HFFc6 (cell line): ENCODE measurements at regions not wholly inside any gene's neighbourhood (a gene's known extent, or its start where the extent isn't known, plus 50 kb on each side); places are given as distances from the start of the nearest gene placed in this dataset.
A peak's percentile ranks its signal among the peaks of the same experiment; 100 is the strongest.

Source experiments
- DNase-seq: peaks from one replicate; pipeline ENCODE4 v3.0.0-alpha.2; 2018
- H3K27ac Mint-ChIP-seq: 2 replicates; pipeline ENCODE4 v1.8.0; 2020; ENCODE audit warnings: mild to moderate bottlenecking, mixed read lengths
- H3K27me3 Mint-ChIP-seq: 2 replicates; pipeline ENCODE4 v1.8.0; 2021; ENCODE audit warnings: mild to moderate bottlenecking, moderate library complexity, mixed read lengths; ENCODE audit not compliant: insufficient read depth
- H3K36me3 Mint-ChIP-seq: 2 replicates; pipeline ENCODE4 v1.8.0; 2021; ENCODE audit warnings: low read depth, mixed read lengths
- H3K4me1 Mint-ChIP-seq: 2 replicates; pipeline ENCODE4 v1.8.0; 2020; ENCODE audit warnings: low read depth, mixed read lengths
- H3K4me3 Mint-ChIP-seq: 2 replicates; pipeline ENCODE4 v1.8.0; 2020; ENCODE audit warnings: mild to moderate bottlenecking, moderate library complexity, mixed read lengths
- H3K9me3 Mint-ChIP-seq: 2 replicates; pipeline ENCODE4 v1.8.0; 2020; ENCODE audit warnings: mild to moderate bottlenecking, mixed read lengths
- CTCF ChIP-seq: fragments of 200-600 bp; sonication (generic); IDR thresholded peaks from 2 replicates; pipeline ENCODE4 v1.5.0; 2021; ENCODE audit warnings: antibody characterized with exemption, mild to moderate bottlenecking

DNA sequence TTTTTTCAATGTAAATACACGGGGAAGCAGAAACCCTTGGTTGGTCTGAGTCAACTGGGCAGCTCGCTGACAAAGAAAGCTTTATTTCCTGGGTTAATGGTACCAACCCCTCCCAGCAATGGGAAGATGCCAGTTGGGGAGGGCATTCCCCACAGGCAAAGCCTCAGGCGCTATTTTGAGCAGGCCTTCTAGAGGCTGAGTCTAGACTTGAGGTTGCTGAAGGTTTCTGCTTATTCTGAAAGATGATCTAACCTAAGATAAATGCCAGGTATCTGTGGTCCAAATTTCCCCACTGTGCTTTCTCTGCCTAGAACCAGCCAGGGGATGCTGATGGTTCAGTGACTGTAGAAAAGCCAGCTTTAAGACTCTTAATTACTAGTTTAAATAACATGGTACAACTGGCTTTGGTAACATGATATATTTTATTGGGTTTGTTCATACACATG lies 172.5 kb upstream of the JARID2 start:
- Mint-ChIP-seq H3K27me3 (peaks cover 6% of the 10 kb centered on the region), H3K4me1 (peaks cover 11% of the 10 kb centered on the region; the same call in 1 of the 2 replicates)

DNA sequence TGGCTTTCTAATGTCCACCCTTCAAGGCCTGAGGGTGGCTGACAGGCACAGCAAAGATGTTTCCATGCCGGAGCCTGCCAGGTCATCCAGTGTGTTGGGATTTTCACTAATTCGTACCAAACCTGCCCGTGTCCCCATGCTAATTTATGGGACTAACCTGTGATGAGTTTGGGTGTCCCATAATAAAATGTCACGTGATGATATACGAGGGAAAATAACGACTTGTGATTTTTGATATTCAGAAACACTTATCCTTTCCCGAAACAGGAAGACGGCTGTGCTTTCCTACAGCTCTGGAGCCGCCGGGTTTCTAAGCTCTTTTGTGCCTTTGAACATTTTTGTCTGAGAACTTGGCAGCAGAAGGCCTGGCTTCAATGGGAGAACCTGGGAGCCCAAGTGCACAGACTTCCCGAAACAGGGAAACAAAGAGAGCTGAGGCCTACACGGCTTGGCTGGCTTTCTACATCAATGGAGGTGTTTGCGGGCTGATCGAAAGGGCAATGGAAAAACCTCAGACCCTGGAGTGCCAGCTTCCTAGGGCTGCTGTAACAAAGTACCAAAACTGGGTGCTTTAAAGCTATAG lies 171.9 kb upstream of the JARID2 start:
- H3K36me3 Mint-ChIP-seq = no peaks in the 10 kb centered on the region

More for the DNA sequence above, 172.5 kb upstream of the JARID2 start:
- Mint-ChIP-seq H3K4me3 (no peak overlapping the region), H3K9me3 (no peaks in the 10 kb centered on the region; the same call in 1 of the 2 replicates), H3K36me3 (no peaks in the 10 kb centered on the region), H3K27ac (no peak overlapping the region)
- no peak for TF ChIP-seq CTCF
- DNase-seq = no peak

GRCh38 chr6:15074806-15075205 lies 171.1 kb upstream of the JARID2 start:
- H3K4me1 Mint-ChIP-seq = peaks cover 11% of the 10 kb centered on the region; the same call in 1 of the 2 replicates
- peaks cover 6% of the 10 kb centered on the region for H3K27me3 Mint-ChIP-seq
- no peaks in the 10 kb centered on the region for H3K36me3 Mint-ChIP-seq
- no peak overlapping the region for H3K4me3 Mint-ChIP-seq
- TF ChIP-seq CTCF = no peak
- DNase-seq = no peak
- no peaks in the 10 kb centered on the region; the same call in 1 of the 2 replicates for H3K9me3 Mint-ChIP-seq
- no peak overlapping the region for H3K27ac Mint-ChIP-seq

More for the DNA sequence above, 171.9 kb upstream of the JARID2 start:
- DNase-seq = no peak
- H3K27ac Mint-ChIP-seq = no peak overlapping the region
- peaks cover 11% of the 10 kb centered on the region; the same call in 1 of the 2 replicates for H3K4me1 Mint-ChIP-seq
- no peak overlapping the region for H3K4me3 Mint-ChIP-seq
- no peaks in the 10 kb centered on the region; the same call in 1 of the 2 replicates for H3K9me3 Mint-ChIP-seq
- peaks cover 6% of the 10 kb centered on the region for H3K27me3 Mint-ChIP-seq
- no peak for TF ChIP-seq CTCF

- DNase-seq = no peak
- no peak overlapping the region for H3K27ac Mint-ChIP-seq
- no peak overlapping the region for H3K4me3 Mint-ChIP-seq
- H3K4me1 Mint-ChIP-seq = peaks cover 11% of the 10 kb centered on the region; the same call in 1 of the 2 replicates
- H3K27me3 Mint-ChIP-seq = peaks cover 6% of the 10 kb centered on the region
- no peaks in the 10 kb centered on the region for H3K36me3 Mint-ChIP-seq
- no peaks in the 10 kb centered on the region; the same call in 1 of the 2 replicates for H3K9me3 Mint-ChIP-seq
- TF ChIP-seq CTCF = no peak
These were observed 169.3 kb upstream of the JARID2 start for GRCh38 chr6:15076565-15076964.

DNA sequence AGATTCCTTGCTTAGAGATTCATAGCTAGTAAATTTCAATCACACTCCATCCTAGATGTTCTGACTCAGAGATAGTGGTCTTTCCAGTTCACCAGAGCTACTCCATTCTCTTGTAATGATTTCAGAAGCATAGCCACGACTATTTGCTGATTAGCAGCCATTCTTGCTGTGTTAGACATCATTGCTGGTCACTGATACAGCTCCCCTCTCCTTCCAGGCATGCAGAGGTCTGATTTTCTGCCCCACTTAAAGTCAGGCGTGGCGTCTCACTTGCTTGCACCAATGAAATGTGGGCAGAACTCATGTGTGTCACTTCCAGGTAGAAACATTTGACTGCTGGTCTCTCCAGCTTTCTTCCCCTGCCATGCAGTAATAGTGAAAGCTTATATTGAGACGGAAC lies 168.9 kb upstream of the JARID2 start:
- peak; percentile 4 for DNase-seq
- H3K27me3 Mint-ChIP-seq = peaks cover 5% of the 10 kb centered on the region
- no peak for TF ChIP-seq CTCF
- no peaks in the 10 kb centered on the region for H3K36me3 Mint-ChIP-seq
- H3K4me1 Mint-ChIP-seq = peaks cover 11% of the 10 kb centered on the region; the same call in 1 of the 2 replicates
- H3K9me3 Mint-ChIP-seq = no peaks in the 10 kb centered on the region; the same call in 1 of the 2 replicates
- no peak overlapping the region for H3K4me3 Mint-ChIP-seq
- no peak overlapping the region for H3K27ac Mint-ChIP-seq
